ENCODE measurements at regions not wholly inside any gene's neighbourhood (a gene's known extent, or its start where the extent isn't known, plus 50 kb on each side); places are given as distances from the start of the nearest gene placed in this dataset.

DNA sequence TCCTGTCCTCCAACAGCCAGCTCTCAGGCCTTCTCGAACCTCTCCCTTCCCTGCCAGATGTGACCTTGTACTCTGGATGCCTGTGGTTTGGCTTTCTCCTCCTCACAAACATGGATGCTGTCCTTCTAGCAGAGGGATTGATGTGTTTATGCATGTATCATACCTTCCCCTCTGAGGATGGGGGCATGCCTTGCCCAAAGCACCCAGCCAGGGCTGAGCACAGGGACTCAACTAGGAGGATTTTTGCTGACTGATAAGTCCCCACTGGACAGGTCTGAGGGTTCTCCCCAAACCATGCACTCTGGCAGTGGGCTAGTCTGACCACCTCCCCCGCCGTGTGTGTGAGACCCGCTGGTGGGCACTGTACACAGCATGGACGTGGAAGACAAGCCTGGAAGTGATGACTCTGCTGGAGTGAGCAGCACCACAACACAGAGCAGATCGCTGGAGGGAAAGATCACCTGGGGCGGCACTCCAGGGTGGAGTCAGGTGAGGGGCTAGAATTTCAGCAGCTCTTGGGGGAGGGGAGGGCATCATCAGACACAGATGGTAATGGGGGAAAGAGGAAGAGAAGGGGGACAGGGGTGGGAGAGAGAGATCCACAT, 360.3 kb upstream of the ZNF507 start:
- H3K4me2 ChIP-seq (ENCODE audit: low read depth, low read length): no peak overlapping the region
- H3K56ac ChIP-seq (ENCODE audit: extremely low read depth, insufficient read depth, low read length): no peak overlapping the region
- no peak overlapping the region for H4K8ac ChIP-seq (ENCODE audit: low read depth in 2 of 2, low read length in 2 of 2)
- in situ Hi-C loops (cut with MboI; ENCODE audit: low sequenced_read_pairs): no loop called here
- intact Hi-C loops (cut with micrococcal nuclease): no loop called here
- TF ChIP-seq NFE2L2 (IDR thresholded peaks at IDR 0.05; ENCODE audit: low read depth, low read length) (no peak), MAFK (IDR thresholded peaks at IDR 0.05; ENCODE audit: low read depth, low read length) (no peak), MXI1 (IDR thresholded peaks at IDR 0.05; ENCODE audit: borderline replicate concordance, low read depth, low read length) (no peak)
- dilution Hi-C loops (cut with HindIII; ENCODE audit: low sequenced_read_pairs, unreplicated experiment): no loop called here
- H3K4me1 ChIP-seq (ENCODE audit: control insufficient read depth, insufficient read depth, low read length): no peaks in the 10 kb centered on the region
- no peak overlapping the region for H3K9ac ChIP-seq (ENCODE audit: low read depth, low read length)
- ChIA-PET POLR2A (ENCODE audit: unreplicated experiment) (interaction anchor here (0.6 kb wide), 1 partner anchor 500 kb away, joined by 4 read pairs; no protein-coding TSS in a partner anchor), CTCF (no interaction called here)
- H3K27me3 ChIP-seq (ENCODE audit: control insufficient read depth, insufficient read depth, low read length): no peaks in the 10 kb centered on the region
- H3K79me1 ChIP-seq (ENCODE audit: low read depth in 1 of 2, low read length in 2 of 2): no peaks in the 10 kb centered on the region
- no peak overlapping the region for H3K23ac ChIP-seq (ENCODE audit: low read depth, low read length)
- ATAC-seq (ENCODE audit: low read depth) (no peak), DNase-seq (no peak)
- no peak overlapping the region for H3K4ac ChIP-seq (ENCODE audit: low read depth, low read length)
- H3K14ac ChIP-seq (replicated peaks; ENCODE audit: low read depth, low read length): no peak overlapping the region
- no peak overlapping the region for H3K4me3 ChIP-seq (ENCODE audit: insufficient read depth, low read depth, low read length)
- no peak overlapping the region for H3K27ac ChIP-seq (ENCODE audit: insufficient read depth, low read length)
- H3K9me3 ChIP-seq (ENCODE audit: control insufficient read depth, insufficient read depth, low read length): peaks cover 16% of the 10 kb centered on the region
- 68% methylated on average over 5 of the region's 7 CpGs; no CpG with 5 or more reads in 1 of the 2 experiments for WGBS, 2 experiments (ENCODE audit: extremely low coverage in 2 of 2, insufficient read length in 1 of 2)
- H2BK15ac ChIP-seq (ENCODE audit: low read depth, low read length): no peak overlapping the region
- no peaks in the 10 kb centered on the region for H3K36me3 ChIP-seq (ENCODE audit: control insufficient read depth, insufficient read depth, low read length)
- BruUV-seq (replicated peaks): no TSS peak
- no peak overlapping the region for H2AFZ ChIP-seq (replicated peaks; ENCODE audit: low read length, poor library complexity)
- H3K9me1 ChIP-seq (ENCODE audit: insufficient read depth, low read length): no peaks in the 10 kb centered on the region
- H2BK120ac ChIP-seq (ENCODE audit: low read depth, low read length): no peak overlapping the region
- H2BK5ac ChIP-seq (ENCODE audit: low read depth, low read length, poor library complexity, severe bottlenecking): no peak overlapping the region
- no peak overlapping the region for H4K91ac ChIP-seq (ENCODE audit: insufficient read depth, low read depth, low read length)
- no peak overlapping the region for H2BK20ac ChIP-seq (ENCODE audit: low read depth, low read length)
- H3K18ac ChIP-seq (ENCODE audit: low read depth, low read length): no peak overlapping the region
- H4K5ac ChIP-seq (ENCODE audit: low read depth, low read length): no peak overlapping the region
- no peak overlapping the region for H2AK9ac ChIP-seq (replicated peaks; ENCODE audit: low read depth, low read length, poor library complexity)
- H2AK5ac ChIP-seq (ENCODE audit: low read depth, low read length): no peak overlapping the region
- H4K20me1 ChIP-seq (ENCODE audit: insufficient read depth, low read length): no peaks in the 10 kb centered on the region

Measured in IMR-90 (cell line).